ENCODE measurements at regions not wholly inside any gene's neighbourhood (a gene's known extent, or its start where the extent isn't known, plus 50 kb on each side); places are given as distances from the start of the nearest gene placed in this dataset.
"Not testable (repeated sequence)": the region's sequence is repeated elsewhere in the genome, so short reads cannot be mapped to it uniquely, and the experiment has no call there.

DNA sequence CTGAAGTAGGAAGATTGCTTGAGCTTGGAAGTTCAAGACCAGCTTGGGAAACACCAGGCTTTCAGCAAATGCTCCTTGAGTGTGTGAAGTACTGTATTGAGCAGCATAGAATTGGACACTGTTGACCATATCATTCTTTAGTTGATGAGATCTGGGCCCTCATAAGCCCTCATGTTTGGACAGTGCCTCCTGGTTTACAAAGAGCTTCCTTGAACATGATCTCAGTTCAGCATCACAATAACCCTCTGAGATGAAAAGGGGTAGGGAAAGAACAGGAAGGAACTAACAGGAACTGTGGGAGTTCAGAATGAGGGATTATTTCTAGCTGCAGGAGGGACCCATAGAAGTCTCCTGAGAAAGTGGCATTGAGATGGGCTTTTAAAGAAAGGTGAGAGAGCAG lies 153.2 kb downstream of the C12orf75 start:
- no peak for DNase-seq

DNA sequence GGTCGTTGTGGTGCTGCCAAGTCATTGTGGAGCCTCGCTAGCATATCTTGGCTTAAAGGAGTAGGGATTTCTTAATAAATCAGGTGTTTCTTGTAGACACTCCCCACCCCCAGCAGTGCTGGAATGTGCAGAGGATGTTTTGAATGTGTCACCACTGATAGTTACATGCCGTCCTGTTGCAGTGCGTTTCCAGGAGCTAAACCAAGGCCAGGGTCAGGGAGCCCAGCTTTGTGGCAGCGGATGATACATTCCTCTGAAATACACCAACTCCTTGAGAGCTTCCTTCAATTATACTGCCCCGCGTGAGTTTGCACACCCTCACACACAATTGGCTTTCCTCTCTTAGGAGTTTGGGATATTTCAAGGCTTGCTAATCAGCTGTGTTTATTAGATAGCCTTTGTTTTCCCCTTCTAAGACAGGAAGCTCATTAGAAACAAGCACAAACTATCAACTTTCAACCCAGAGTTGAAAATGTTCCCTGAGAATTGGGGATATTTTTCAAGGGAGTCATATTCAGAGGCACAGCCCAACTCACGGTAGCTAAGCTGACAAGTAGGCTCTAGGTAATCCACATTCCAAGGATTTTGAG lies 154.9 kb downstream of the C12orf75 start:
- DNase-seq: peak; percentile 24

DNA sequence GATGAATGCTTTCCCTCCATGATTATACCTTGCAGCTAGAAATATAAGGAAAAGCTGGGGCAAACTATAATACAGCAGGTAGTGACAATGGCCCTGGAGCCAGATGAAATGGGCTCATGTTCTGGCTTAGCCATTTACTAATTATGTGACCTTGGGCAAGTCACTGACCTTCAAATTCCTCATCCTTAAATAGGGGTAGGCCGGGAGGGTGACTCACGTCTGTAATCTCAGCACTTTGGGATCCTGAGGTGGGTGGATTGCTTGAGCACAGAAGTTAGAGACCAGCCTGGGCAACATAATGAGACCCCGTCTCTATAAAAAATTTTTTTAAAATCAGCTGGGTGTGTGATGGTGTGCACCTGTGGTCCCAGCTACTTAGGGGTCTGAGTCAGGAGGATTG lies 155.4 kb downstream of the C12orf75 start:
- DNase-seq: peak; percentile 1

DNA sequence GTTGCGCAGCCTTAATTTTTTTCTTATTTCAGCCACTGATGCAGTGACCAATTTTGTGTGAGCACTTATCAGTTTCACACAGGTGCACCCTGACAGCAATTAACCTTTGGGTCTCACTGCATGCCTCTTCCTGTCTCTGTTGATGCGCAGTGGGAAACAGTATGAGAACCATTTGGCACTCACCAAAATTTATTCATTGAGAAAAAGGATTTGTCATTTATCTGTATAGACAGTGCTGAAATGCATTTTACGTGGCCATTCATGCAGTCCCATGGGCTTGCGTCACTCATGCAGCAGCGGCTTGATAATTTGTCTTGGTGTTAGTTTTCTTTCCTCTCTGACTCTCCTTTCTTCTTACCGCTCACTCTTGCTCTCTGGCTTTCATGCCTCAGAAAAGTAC lies 157.5 kb downstream of the C12orf75 start:
- no peak for DNase-seq

DNA sequence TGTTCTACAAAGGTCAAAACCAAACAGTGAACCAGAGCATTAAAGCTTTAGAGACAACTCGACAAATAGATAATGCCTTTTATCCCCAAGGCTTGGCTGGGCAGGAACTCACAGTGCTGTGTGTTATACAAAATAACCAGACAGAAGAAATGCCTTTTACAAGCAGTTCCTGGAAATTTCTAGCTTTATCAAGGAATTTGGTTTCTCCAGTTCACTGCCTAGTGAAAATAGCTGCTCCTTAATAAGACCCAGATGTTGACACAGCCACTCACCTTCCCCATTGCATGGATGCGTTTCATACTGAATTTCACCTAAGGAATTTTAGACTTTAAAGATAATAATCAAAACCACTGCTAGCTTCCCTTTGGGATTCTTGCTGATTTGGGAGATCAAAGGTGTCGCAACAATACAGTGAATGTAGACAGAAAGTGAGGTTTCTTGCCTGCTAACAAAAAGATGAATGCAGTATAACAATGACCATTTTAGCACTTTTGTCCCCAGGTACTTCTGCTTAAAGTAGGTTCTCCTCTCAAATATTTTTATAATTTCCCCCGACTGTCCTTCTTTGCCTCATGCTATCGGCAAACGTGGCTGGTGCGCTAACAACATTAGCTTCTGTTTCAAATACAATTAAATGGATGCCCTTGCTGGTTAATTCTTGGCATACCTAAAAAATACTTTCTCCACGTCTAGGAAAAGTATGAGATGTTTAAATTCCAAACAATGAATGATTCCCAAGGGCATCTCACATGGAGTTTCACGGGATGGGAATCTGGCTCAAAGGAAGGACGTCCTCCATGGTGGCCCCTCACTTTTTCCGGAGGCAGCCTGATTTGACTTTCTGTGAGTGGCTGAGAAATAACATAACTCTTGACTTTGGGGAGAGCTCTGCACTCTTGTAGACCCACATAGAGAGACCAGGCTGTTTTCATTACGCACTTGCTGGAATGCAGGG lies 162.4 kb downstream of the C12orf75 start:
- no peak for DNase-seq

DNA sequence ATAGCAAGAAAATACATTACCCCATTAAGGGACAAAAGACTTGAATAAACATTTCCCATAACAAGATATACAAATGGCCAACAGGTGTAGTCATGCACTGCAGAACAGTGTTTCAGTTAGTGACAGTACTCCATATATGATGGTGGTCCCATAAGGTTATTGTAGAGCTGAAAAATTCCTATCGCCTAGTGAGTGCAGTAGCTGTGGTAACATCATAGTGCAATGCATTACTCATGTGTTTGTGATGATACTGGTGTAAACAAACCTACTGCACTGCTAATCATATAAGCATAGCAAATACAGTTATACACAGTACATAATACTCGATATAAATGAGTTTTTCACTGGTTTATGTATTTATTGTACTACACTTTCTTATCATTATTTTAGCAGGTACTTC lies 168.7 kb downstream of the C12orf75 start:
- DNase-seq: no peak

DNA sequence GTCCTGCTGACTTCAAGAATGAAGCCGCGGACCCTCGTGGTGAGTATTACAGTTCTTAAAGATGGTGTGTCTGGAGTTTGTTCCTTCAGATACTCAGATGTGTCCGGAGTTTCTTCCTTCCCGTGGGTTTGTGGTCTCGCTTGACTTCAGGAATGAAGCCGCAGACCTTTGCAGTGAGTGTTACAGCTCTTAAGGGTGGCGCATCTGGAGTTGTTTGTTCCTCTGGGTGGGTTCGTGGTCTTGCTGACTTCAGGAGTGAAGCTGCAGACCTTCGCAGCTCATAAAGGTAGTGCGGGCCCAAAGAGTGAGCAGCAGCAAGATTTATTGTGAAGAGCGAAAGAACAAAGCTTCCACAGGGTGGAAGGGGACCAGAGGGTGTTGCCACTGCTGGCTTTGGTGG lies 170.2 kb downstream of the C12orf75 start:
- not testable (repeated sequence) for DNase-seq

DNA sequence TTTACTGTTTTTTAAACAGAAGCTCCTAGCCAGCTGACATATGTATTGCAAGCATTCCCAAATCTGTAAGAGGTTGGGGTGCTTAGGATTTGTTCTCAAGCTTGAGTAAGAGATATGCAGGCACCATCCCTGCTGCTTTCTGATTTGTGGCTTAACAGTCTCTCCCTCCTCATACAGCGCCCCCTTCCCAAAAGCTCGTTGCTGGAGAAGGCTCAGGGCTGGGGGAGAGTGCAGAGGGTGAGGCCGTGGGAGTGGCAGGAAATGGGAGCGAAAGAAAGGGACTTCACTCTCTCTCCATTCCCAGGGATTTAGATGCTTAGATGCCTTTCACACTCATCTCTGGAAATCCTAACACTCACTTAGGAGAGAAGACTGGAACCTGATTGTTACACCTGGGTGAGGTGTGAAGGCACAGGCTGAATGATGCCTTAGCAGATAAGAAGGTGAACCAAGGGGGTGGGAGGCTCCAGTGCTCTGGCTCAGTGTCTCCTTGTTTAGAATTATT lies 172.0 kb downstream of the C12orf75 start:
- no peak for DNase-seq

DNA sequence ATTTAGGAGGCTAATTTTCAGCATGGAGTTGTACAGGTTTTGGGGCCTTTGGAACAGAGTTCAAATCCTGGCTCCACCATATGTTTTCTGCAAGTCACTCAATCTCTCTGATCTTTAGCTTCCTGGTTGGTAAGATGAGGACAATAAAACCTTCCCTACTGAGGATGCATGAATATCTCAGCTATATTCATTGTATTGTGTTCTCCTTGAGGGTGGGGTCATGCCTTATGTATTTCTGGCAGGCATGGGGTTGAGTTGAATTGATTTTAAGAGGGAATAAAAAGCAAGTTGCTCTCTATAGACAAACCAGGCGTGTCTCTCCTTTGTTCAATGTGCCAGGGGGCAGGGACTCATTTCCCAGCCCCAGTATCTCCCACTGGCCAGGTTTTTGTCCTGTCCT lies 173.1 kb downstream of the C12orf75 start:
- DNase-seq: no peak

DNA sequence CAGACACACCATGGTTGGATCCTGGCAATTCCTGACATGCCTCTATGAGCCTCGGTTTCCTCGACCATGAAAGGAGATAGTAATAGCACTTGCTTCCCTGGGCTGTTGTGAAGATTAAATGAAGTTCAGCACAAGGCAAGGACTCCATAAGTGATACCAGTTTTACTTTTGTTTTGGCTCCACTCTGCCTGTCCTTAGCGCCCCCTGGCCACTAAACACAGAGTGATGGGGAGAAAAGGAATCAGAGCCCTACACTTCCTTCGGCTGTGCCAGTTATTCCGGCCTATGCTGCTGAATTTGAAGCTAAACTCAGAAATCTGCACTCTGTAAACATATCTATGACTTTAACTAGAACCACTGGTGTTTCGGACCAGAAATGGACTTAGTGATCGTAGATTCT lies 173.8 kb downstream of the C12orf75 start:
- DNase-seq: no peak

DNA sequence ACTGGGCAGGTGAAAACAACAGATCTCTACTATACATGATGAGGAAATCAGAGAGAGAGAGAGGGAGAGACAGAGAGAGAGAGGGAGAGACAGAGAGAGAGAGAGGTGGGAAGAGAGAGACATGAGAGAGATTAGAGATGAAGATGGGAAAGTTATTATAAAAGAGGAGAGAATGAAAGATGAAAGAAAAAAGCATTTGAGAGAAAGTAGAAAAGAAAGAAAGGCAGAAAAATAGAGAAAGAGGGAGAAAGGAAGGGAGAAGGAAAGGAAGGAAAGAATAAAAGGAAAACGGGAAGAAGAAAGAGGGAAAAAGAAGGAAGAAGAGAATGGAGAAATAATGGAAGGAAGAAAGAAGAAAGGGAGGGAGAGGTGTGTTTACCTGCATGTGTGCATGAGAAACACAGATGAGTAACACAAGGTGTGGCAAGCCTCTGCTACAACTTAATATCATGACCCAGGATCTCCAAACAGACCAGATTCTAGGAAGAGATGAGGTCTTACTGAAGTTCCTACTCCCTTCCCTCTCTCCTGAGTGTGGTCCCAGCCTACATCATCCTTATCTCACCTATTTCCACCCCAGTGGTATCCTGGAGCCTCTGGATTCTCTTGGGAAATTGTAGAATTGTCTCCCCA lies 176.3 kb downstream of the C12orf75 start:
- DNase-seq: no peak

DNA sequence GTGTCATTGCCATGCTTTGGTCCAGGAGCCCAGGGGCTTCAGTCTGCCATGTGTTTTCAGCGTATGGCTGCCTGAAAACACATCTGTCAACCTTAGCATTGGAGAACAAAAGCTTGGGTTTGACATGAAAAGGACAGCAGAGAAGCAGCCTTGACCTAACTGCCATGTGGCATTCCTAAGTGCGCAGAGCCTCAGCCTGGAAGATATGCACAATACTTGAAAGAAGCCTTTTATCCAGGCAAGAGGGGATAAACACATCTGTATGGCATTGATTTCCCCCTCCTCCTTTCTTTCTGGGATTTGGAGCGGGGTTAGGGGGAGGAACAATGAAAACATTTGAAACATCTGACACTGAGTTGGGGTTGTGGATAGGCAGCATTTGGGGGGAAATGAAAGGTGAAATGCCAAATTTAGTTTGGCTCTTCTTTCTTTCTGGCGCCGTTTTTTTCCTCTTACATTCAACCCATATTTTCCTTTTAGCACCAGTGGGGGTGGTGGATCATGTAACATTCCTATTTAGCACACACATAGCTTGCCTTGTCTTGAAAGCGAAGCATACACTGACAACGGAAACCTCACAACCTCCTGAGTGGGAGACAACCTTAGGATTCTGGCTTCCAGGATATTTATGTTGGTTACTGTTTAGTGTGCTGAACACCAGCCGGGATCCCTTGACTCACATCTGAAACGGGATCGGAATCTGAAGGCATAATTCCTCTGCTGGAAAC lies 177.0 kb downstream of the C12orf75 start:
- DNase-seq: no peak

DNA sequence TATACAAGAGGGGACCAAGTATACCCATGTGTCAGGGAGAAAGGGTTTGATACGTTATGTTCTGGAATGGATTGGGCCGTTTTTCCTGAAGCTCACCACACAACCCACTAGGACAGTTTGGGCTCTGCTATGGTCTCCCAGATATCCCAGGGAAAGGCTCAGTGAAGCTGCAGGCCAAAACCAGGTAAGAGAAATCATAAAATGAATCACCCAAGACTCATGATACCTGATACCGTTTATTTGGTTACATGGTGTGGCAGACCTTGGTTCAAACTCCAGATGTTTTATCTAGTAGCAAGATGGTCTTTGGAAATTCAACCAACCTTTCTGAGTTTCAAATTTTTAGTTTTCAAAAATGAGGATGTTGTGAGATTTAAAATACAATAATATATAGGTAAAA lies 177.6 kb downstream of the C12orf75 start:
- no peak for DNase-seq

DNA sequence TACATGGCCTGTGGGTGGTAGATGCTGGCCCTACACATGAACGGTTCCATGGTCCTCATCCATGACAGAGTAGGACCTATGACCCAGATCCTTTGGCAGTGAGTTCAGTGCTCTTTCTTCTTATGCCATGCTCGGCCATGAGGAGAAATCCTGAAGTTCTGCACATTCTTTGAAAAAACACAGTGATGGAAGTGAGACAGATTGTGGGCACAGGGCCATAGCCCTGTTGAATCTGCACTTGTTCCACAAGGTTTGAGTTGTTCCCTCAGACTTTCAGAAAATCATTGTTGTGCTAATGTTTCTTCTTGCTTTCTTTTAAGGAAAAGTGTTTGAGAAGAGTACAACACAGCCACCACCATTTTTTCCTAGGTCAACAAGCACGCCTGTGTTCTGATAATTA lies 180.0 kb downstream of the C12orf75 start:
- no peak for DNase-seq

DNA sequence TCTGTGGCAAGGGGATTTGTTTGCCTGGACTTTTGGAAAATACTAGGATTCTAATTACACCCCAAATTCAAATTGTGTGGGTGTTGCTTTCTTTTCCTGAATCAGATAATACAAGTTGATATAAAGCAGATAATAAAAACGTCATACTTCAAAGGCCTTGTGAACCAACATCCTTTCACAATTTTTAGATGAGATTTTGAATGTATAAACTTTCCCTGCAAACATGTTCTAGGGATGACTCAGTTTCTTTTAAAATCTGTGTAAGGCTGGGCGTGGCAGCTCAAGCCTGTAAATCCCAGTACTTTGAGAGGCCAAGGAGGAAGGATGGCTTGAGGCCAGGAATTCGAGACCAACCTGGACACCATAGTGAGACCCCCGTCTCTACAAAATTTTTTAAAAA lies 182.4 kb downstream of the C12orf75 start:
- not testable (repeated sequence) for DNase-seq

DNA sequence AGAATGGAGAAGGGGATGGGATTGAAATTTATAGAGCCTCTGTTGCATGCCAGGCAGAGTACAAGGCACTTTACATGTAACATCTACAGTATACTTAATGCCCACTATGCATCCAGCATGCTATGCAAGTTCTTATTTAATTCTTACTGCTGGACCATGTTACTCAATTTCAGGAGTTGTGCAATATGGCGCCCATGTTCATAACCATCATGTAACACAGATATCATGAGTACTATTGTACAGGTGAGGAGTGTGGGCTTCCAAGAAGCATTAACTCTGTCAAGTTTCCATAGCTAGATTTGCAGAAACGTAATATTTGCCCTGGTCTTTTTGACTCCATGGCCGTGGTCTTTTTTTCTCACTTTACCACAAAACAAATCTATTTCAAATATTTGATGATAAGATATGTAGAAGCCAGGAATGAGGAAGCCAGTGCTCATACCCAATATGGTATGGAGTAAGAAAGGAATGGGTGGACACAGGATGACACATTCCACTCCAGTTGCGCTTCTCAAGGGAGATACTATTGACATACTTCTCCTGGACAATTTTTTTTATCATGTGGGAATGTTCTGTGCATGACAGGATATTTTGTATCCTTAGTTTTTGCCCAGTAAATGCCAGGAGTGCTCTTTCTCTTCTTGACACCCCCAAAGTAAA lies 191.8 kb downstream of the C12orf75 start:
- no peak for DNase-seq

DNA sequence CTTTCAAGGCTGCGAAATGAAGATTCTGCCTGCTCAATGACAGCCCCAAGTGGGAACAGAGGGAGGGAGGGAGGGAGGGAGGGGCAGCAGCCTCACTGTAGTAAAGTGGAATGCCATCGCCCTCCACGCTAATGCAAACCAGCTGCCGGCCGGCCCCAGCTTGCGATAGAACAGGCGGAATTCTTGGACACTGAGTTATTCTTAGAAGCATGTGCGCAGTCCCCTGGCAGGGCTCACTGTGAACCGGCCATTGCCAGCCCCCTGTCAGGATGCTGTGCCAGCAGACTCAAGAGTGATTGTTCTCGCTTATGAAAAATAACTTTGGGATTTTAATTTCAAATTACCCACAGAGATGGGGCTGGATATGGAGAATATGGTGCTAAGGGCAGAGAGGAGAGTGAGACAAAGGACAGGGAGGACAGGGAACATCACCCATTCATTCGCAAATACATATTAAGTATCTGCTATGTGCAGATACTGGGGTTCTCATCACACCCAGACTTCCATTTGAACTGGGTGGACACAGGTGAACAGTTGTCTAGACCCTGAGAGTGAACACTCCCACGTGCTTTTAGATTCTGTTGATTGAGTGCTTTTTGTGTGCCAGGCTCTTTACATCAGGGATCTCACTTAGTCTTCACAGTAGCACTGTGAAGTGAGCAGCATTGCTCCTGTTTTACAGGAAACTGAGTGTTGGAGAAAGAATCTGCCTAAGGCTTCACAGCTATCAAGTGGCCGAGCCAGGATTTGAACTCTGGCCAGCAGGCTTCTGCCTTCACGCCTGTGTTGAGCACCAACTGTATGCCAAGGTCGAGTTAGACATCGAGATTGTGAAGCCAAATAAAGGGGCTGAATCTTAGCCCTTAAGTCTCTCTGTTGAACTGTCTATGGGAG lies 192.9 kb downstream of the C12orf75 start:
- DNase-seq: no peak

DNA sequence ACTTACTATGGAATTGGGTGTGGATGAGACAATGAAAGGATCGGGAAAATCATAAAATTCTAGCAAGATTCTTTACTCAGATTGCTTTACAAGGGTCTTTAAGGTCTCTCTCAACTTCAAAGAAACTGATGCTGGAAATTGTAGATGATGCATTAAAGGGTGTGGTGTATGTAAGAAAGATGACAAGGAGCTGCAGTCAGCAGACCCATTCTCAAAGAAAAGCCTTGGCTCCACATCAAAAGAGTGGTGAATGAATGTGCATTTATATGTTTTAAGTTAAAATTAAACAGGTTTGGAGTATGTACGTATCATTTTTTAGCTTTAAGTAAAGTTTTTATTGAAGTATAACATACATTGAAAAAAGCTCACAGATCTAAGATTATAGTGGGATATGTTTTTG lies 194.5 kb downstream of the C12orf75 start:
- no peak for DNase-seq

DNA sequence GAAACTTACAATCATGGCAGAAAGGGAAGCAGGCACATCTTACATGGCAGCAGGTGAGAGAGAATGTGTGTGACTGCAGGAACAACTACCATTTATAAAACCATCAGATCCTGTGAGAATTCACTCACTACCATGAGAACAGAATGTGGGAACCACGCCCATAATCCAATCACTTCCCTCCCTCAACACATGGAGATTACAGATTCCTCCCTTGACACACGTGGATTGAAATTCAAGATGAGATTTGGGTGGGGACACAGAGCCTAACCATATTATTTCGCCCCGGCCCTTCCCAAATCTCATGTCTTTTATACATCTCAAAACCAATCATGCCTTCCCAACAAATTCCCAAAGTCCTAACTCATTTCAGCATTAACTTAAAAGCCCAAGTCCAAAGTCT lies 203.6 kb downstream of the C12orf75 start:
- DNase-seq: no peak

DNA sequence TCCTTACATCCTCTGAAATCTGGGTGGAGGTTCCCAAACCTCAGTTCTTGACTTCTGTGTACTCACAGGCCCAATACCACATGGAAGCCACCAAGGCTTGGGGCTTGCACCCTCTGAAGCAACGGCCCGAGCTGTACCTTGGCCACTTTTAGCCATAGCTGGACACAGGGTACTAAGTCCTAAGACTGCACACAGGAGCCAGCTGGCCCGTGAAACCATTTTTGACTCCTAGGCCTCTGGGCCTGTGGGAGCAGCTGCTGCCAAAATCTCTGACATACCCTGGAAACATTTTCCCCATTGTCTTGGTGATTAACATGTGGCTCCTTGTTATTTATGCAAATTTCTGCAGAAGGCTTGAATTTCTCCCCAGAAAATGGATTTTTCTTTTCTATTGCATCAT lies 204.5 kb downstream of the C12orf75 start:
- not testable (repeated sequence) for DNase-seq

DNA sequence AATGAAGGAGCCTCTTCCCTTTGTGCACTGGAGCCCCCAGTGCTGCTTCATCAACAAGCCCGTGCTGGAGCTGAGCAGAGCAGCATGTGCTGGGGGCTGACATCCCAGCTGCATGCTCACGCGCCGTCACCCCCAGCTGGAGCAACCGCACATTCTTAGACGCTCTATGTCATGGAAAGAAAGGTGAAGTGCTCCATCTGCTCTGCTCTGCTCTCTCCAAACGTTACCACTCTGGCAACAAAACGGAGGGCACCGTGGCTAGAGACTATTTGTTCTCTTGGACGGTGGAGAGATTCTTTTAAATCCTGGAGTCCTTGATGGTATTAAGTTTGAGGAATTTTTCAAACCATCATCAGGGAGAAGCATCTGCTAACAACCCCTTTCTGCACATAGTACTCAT lies 208.4 kb downstream of the C12orf75 start:
- DNase-seq: no peak

Measured in T1000 (cell line).